NT2/D1 (cell line): ENCODE measurements at regions not wholly inside any gene's neighbourhood (a gene's known extent, or its start where the extent isn't known, plus 50 kb on each side); places are given as distances from the start of the nearest gene placed in this dataset.

Experiments used
- SUZ12 ChIP-seq: IDR thresholded peaks from 2 replicates; pipeline ENCODE4 v1.6.1; 2011; ENCODE audit not compliant: insufficient read length, insufficient read depth; ENCODE audit errors: extremely low read depth
- YY1 ChIP-seq: IDR thresholded peaks from 2 replicates; pipeline ENCODE4 v1.6.1; 2011; ENCODE audit not compliant: insufficient read length, insufficient read depth
- ZNF274 ChIP-seq: IDR thresholded peaks from 2 replicates; pipeline ENCODE4 v1.6.1; 2011; ENCODE audit warnings: mild to moderate bottlenecking, low read depth, low read length

- no peak for TF ChIP-seq ZNF274
- no peak for TF ChIP-seq SUZ12
- no peak for TF ChIP-seq YY1
Observed at GRCh38 chr13:81031996-81032395, 691.1 kb upstream of the SPRY2 start.
